Tibial nerve (tissue), 4 donors: ENCODE measurements at regions not wholly inside any gene's neighbourhood (a gene's known extent, or its start where the extent isn't known, plus 50 kb on each side); places are given as distances from the start of the nearest gene placed in this dataset.
"Not testable (repeated sequence)": the region's sequence is repeated elsewhere in the genome, so short reads cannot be mapped to it uniquely, and the experiment has no call there.

Experiments
- CTCF ChIP-seq, 5 experiments: fragments of 200-600 bp in 3 of 5; fragments of 450-650 bp in 2 of 5; sonication (generic) in 3 of 5; IDR thresholded peaks; one replicate each; pipeline ENCODE4 v1.5.1; 2016 to 2019; ENCODE audit warnings: antibody characterized with exemption in 5 of 5, mild to moderate bottlenecking in 3 of 5, moderate library complexity in 2 of 5
- EP300 ChIP-seq, 2 donors: sonication (generic); formaldehyde crosslinking; IDR thresholded peaks; one replicate each; pipeline ENCODE4 v1.6.1; 2017; ENCODE audit warnings: antibody characterized with exemption in 2 of 2, mild to moderate bottlenecking in 1 of 2
- POLR2A ChIP-seq, 2 donors: fragments of 450-650 bp; IDR thresholded peaks; one replicate each; pipeline ENCODE4 v1.6.1; 2017; ENCODE audit warnings: antibody characterized with exemption in 2 of 2, mild to moderate bottlenecking in 2 of 2, moderate library complexity in 2 of 2

- not testable (repeated sequence) for TF ChIP-seq CTCF, EP300, POLR2A (IDR thresholded peaks at IDR 0.05)
Measured at GRCh38 chr6:80847973-80848372, 741.5 kb downstream of the BCKDHB start.
